ENCODE measurements at regions not wholly inside any gene's neighbourhood (a gene's known extent, or its start where the extent isn't known, plus 50 kb on each side); places are given as distances from the start of the nearest gene placed in this dataset.

DNA sequence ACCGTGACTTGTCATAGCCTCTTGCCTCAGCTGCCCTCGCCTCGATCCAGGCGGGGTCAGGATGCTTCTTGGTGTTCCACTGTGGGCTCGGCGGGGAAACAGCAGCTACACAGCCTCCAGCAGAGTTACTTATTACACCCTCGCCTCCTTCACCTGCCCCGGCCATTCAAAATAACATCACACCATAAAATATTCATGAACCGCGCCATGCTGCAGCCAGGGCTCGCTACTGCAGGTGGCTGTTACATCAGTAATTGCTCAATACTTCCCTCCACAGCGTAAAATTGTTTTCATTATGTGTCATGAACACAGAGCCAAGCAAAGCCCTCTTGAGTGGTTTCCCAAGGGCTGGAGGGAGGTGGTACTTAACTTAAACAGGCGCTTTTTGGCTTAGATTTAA, 241.5 kb upstream of the SP8 start:
- no peak for DNase-seq

DNA sequence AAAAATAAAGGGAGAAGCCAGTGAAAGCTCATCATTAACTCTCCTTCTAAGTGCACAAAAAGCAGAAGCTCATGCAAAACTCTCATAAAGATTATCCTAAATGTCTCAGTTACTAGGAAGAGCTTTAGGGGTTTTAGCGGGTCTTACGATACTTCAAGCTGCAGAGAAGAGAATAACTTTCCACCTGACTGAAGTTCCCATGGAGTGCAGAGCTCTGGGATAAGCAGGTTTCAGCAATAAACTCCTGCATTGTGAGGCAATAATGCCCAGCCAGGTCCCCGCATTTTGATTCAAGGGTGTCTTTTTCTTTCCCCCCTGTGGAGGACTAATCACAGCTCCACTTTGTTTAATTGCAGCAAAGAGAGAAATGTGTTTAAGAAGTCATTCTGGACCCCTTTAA, 241.9 kb upstream of the SP8 start:
- DNase-seq = no peak

DNA sequence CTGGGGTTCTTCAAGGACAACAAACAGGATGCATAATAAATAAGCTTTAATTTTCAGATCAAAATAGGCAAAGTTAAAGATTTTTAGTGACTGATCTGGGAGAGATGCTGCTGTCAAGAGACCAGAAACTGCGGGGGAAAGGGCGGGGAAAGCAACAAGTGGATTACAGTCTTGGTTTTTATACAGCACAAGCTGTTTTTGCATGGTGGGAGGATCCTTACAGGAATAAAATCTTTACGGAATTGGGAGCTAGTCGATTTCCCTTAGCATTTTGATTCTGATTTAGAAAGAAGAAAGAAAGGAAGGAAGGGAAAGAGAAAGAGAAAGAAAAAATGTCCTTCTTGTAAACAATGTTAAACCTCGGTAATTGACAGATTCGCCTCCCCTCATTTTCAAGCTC, 242.3 kb upstream of the SP8 start:
- DNase-seq = no peak

DNA sequence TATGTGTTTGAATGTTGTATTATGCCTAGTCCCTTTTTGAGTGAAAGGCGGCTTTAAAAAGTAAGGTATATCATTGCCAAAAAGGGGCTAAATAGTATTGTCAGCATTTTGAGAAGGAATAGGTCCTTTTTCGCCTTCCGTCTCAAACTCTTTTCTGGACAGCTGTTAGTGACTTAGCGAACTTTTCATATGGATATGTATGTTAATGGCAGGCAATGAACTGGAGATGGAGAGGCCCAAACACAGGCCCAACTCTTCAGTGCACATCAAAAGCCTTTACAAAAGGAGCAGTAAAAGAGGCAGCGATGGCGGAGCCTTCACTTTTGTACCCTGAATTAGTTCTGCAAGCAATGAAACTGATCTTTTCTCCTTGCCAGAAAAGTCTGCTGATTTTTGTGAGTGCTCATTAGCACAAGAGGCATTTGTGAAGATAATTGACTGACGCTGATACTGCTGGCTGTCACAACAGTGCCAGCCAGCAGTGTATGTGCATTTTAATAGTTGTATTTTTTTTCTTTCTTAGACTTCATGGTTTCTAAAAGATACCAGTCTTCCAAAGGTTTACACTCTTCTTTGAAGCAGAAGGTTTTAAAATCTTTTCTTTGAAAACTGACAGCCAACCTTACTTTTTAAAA, 243.7 kb upstream of the SP8 start:
- DNase-seq = no peak

DNA sequence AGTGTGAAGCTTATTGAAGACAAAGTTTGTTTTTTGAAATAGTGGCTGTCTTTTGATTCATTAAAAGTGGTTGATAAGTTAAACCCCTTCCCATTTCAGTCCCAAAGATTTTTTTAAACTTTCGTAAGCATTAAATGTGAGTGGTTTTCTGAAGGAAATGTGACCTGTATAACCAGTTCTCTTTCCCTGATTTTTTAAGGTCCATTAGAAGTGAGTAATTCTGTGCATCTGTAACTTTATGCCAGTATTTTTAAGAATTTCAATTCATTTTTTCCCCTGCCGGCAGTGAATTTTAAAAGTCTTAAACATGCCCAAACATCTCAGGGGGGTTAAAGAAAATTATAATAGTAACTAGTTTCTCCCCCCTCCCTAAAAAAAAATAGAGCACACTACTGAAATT, 254.6 kb upstream of the SP8 start:
- no peak for DNase-seq

DNA sequence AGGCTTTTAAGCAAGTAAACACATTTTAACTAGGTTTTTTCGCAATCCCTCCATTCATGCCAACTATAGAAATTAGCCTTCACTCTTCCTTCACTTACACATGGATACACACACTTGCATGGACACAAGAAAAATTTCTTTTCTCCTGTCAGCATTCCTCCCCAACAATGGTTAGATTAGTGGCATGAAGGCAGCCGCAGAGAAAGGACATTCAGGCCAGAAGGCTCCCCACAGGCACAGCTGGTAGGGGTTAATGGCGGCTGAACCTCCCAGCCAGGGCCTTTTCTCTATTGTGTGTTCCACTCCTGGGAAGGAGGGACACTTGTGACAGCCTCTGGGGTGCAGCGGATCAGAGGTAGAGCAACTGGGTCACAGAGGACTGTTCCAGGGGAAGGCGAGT, 255.0 kb upstream of the SP8 start:
- no peak for DNase-seq

DNA sequence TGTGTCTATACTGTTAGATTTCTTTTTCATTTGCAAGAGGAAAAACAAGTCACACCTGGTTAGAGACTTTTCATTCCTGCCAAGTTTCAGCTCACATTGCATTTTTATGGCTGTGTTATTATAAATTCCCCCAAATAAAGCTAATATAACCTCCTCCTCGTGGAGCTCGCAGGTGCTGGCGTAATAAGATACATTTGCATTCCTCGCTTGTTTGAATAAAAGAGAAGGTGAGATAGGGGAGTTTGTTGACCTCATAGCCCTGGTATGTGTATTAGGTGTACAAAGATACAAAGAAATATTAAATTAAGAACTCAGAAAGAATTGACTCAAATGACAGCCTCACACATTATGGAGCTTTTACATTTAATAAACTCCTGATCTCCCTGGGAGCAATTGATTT, 257.7 kb upstream of the SP8 start:
- DNase-seq = no peak

DNA sequence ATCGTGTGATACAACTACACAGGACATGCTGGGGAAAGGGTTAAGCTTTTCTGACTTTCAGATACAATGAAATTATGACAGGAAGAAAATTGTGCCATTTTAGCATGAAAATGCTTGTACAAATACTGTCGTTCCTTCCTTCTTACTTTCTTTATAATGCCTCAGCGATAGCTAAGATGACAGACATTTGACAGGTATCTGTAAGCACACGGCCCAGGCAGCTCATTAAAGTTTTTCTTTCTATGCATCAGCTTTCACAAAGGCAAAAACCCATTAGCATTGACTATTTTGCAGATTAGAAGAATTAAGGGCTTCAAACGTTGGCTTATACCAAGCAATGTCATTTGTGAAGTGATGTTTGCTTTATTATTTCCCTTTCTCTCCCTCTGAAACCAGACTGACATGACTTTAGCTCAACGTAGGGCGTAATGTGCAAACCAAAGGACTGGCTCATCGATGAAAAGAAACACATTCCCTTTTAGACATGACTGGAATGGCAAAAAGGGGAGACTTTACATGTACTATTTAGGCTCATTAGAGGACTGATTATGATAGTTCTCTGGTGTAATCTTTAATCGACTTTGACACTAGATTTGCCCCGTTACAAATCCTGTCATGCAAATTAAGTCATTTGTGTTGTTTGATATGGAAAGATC, 258.4 kb upstream of the SP8 start:
- DNase-seq = no peak

DNA sequence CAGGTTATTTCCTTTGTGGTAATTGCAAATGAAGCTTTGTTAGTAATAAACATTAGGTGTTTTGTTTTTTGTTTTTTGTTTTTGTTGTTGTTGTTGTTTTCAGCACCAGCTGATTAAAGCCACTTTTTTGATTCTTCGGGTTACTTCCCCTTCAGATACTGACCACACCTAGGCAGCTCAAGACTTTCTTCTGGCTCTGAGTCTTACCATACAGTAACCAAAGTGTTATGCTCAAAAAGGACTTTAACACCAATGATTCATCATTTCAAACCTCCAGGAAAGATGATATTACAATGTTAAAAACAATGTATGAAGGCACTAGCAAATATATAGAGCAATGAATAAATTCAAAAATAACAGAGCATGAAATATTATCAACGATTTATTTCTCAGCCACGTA, 265.2 kb upstream of the SP8 start:
- DNase-seq = no peak

DNA sequence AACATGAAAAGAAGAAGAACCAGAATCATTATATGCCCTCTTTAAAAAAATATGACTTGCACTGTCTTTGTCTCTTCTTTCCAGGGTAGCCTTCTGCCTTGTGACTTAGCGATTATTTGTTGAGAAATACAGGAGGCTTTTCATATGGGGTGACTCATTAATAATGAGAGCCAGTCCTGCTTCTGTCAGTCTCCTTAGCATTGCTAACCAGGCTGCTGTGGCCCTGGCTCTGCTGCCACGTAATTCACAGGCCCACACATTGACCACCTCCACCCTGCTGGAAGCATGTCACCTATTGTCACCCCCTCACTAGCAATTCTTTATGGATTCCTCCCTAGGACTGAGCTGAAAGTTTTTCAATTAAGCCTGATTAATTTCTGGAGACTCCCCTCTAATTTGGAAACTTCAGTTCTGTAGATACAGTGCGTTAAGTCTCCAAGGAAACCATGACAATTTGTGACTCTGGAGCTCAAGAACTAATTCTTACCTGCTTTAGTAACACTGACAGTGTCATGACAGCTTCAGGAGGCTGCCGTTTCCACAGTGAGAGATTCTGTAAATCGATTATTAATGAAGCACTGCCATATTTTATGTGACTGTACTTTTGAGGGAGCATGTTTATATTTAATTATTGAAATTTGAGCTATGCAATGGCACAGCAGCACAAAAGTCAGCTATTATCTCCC, 267.9 kb upstream of the SP8 start:
- DNase-seq = no peak

DNA sequence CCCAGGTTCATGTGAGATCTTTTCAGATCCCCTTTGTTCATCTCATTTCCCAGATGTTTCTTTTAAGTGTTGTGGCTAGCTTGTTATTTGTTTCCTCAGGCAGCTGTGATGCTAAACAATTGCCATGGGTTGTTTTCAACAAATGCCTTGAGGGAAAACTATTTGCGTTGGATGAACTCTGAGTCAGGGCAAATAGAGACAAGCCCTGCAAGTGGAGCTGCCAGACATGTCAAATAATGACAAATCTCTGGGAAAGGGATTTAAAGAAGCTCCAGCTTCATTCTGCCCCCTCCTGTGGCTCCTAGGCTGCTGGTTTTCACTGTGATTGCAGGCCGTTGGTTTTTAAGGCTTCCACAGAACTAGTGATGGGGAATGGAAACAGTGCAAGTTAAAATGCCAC, 272.4 kb upstream of the SP8 start:
- DNase-seq = no peak

DNA sequence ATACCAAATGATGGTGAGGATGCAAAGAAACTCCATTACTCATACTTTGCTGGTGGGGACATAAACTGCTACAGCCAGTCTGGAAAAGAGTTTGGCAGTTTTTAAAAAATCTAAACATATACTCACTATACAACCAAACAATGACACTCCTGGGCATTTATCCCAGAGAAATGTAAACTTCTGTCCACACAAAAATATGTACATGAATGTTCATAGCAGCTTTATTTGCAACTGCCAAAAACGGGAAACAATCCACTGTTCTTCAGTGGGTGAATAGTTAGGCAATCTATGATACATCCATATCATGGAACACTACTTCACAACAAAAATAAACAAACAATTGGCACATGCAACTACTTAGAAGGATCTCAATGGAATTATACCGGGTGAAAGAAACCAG, 276.4 kb upstream of the SP8 start:
- DNase-seq = no peak

DNA sequence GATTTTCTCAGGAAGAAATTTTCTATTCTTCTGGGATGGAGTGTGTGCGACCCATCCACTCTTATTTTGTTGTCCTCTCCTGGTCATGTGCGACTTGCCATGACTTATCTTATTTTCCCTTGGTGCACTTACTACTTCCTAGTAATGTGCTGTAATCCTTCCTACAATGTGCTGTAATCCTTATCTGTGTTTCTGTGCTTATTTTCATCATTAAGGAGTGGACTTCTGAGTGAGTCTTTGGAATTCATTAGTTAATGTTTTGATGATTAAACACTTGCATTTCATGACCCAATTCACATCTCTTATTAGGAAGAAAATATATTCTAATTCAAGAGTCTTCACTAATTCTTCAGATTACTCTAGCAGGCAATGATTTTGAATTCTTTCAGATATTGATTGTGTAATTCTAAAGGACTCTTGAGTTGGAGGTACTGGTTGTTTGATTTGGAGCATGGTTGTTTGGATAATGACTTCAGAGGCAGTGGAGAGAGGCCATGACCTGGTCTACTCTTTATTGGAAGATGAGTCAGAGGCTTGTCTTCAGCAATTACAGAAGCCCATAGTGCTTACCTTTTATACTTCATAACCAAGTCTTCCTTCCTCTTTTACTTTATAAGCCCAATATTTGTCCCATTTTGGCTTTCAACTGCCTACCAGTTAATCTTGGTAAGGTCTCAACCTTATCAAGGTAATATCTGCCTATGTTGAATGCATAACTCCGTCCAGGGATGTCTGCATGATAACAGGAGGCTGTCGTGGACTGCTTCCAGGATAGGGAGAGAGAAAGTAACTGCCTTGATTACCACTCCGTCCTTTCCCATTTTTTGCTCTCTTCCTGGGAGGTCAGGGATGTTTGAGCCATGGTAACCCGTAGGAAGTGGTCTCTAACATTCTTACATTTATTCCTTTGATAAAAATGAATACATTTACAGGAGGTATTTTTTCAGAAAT, 278.3 kb upstream of the SP8 start:
- no peak for DNase-seq

DNA sequence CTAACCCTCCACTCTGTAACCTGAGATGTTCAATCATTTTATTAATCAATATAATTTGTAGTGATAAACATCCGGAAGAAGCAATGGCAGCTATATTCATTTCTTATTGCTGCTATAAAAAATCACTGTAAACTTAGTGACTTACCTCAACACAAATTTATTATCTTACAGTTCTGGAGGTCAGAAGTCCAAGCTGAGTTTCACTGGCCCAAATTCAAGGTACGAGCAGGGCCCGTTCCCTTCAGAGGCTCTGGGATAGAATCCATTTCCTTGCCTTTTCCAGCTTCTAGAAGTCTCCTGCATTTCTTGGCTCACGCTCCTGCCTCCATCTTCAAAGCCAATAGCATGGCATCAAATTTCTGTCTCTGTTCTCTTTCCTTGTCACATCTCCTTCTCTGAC, 279.5 kb upstream of the SP8 start:
- DNase-seq = no peak

DNA sequence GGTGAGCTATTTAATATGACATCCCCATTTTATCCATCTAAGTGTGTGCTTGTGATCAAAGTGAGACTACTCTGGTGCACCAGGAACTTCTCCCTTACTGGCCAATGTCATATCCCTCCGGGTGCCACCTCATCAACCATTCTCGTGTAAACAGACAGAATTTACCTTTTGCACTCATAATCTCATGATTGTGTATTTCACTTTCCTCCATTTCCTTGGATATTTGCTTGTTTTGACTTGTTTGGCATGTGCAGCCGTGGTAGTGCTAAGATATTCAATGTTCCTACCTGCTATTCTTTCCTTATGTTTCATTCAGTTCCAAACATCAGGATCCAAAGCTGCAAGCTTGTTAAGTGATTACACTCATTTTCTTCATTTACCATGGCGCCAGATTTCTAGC, 280.5 kb upstream of the SP8 start:
- no peak for DNase-seq

DNA sequence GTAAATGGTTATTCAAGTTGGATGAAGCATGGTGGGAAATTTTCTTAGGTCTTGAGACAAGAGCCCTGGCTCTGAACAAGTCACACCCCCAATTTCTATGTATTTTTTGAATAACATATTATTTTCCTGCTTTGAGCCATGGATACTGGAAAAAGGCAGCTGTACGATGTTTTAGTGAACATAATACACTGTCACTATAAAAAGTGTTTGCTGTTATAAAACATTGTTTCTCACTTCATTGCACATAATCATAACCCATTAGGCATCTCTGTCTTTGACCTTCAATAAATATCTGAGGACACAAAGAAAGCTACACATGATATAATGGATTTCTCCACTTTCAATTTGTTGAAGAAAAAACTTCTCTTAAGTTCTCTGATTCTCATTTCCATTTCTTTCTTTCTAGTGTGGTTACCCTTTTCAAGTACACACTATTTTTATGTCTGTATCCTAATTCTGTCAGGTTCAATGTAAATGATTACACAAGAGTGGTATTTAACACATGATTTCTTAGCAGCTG, 283.9 kb upstream of the SP8 start:
- DNase-seq = no peak

DNA sequence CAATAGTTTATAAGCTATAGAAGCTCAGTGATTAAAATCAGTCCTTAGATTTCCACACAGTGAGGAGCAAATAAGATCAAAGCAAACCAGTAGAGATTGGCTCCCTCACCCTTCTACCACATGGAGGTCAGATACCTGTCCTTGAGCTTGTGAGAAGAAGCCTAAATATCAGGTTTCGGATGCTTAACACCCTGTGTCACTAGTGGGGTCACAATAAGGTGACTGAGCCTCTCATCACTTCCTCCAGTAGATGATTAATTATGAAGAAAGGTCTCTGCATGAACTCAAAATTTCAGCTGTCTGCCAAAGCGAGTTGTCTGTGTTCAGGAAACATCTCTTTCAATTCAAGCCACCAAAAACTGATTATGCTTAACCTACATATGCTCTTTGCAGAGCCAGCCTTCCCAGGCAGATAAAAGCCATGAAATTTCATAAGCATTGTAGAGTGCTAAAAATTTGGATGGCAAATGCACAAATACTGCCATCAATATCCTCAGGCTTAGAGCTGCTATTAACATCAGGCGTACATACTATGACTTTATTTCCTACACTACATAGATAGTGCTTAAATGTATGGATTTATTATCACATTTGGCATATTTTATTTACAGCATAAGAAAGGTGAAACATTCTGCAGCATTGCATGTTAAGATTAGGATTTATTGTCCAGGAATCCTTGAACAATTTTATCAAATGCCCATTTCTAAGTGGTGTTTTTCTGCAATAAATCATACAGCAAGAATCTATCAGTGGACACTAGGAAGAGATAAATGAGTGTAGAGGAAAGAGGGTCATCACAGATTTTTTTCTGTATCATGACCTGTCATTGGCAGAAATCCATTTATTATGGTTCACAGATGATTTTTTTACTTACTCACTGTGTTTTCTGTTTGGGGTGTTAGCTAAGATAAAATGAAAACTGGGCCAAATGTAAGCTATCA, 285.1 kb upstream of the SP8 start:
- DNase-seq = no peak

DNA sequence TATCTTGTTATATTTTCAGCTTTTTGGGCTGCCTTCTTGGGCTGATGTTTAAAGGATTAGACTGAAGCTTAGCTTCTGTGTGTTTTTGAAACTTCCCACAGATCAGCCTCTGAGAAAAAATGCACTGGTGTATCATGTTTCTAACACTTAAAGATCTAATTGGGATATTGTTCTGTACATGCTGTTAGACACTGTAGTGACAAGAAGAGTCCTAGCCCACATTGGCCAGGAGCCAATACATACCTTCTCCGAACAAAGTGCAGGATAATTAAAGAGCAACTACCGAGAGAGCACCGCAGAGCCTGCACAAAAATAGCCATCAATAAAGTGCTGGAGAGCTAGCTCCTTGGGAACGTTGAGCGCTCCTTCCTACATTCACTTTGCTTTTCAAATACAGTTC, 289.4 kb upstream of the SP8 start:
- no peak for DNase-seq

DNA sequence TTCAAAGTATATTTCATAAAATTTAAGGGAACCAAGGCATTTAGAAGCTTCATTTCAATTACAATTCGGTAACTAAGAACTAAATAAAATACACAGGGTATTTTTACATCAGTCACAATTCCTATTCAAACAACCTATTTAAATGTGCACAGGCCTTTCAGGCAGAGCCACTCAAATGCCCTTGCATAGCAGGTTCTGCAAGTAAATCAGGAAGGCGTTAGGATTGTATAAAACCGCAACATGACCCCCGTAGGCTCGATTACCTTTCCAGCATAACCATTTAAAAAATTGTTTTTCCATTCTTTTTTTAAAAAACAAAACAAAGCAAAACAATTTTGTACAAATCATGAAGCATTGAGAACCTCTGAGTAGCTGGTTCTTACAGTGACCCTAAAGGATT, 289.9 kb upstream of the SP8 start:
- DNase-seq = no peak

DNA sequence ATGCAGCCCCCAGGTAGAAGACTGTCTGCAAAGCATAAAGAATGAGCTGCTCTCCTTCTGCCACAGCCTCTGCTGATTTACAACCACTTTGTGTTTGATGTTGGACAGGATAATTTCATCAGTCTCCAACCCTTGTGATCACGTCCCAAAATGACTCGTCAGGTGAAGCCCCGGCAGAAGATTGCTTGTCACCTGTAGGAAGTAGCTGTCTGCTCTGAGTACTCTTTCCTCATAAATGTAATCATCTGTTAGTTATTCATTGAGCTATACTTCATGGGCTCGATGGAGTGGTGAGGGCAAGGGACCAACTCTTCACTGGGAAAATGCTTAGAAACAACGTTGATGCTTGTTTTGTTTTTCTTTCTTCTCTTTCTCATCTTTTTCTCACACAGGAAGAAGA, 290.9 kb upstream of the SP8 start:
- DNase-seq = no peak

DNA sequence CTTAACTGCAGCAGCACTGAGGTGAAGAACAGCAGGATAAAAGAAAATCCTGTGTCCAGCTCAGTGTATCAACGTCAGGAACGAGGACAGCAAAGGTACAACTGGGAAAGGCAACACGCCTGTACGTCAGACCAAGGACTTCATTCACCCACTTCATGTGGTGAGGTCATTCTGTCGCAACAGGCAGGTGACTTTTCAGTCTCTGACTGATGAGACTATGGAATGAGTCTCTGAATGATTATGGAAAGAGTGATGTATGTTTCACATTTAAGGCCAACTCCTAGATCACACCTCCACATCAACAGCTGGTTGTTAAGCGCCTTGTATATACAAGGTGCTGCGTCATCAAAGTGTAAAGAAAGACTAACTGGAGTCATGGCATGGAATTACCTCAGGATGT, 297.6 kb upstream of the SP8 start:
- DNase-seq = no peak
